ENCODE measurements at regions not wholly inside any gene's neighbourhood (a gene's known extent, or its start where the extent isn't known, plus 50 kb on each side); places are given as distances from the start of the nearest gene placed in this dataset.

DNA sequence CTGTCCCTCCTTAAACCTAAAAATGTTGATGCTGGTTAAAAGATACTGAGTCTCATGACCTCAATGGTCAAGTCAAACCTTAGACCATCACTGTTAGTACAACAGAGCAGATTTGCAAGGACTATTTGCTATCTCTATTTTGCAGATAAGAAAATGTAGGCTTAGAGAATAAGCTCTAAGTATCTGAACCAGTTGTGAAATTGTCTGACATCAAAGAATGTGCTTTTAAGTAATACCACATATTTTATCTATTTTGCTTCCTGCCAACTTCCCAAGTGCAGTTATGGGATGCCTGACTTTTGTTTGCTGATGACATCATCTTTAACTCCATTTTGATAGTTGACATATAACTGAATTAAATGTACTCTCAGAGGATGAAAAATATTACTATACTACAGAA lies 83.6 kb upstream of the TMEM106B start:
- H3K4me3 Mint-ChIP-seq: no peak overlapping the region
- Histone ChIP-seq H3K27ac (ENCODE audit: insufficient read length, low read depth, low read length) (no peak overlapping the region), H3K4ac (ENCODE audit: low read depth, low read length) (no peak overlapping the region), H3K4me2 (ENCODE audit: insufficient read depth, insufficient read length, low read length) (no peak overlapping the region), H3K18ac (ENCODE audit: insufficient read length, low read depth, low read length) (no peak overlapping the region), H3K23me2 (ENCODE audit: insufficient read length, low read depth, low read length, poor library complexity, severe bottlenecking) (no peaks in the 10 kb centered on the region), H3T11ph (ENCODE audit: low read length) (no peak overlapping the region), H2AFZ (ENCODE audit: low read length) (no peak overlapping the region), H3K79me2 (ENCODE audit: insufficient read depth, low read length) (no peaks in the 10 kb centered on the region), H3K9ac (ENCODE audit: extremely low read depth, insufficient read length, low read length) (no peak overlapping the region), H2AK5ac (ENCODE audit: insufficient read length, low read length) (no peak overlapping the region), H4K20me1 (ENCODE audit: control insufficient read depth, insufficient read depth, insufficient read length) (no peaks in the 10 kb centered on the region), H3K4me1 (ENCODE audit: insufficient read depth, low read length) (no peaks in the 10 kb centered on the region), H3K23ac (ENCODE audit: insufficient read length, low read depth, low read length) (no peak overlapping the region), H2BK5ac (ENCODE audit: insufficient read length, low read length) (no peak overlapping the region), H2BK15ac (ENCODE audit: low read depth, low read length) (no peak overlapping the region), H2BK120ac (ENCODE audit: low read depth, low read length, poor library complexity, severe bottlenecking) (no peak overlapping the region), H3K79me1 (ENCODE audit: insufficient read depth, low read depth, low read length, poor library complexity, severe bottlenecking) (no peaks in the 10 kb centered on the region), H4K91ac (ENCODE audit: insufficient read length, low read depth, low read length) (no peak overlapping the region), H2BK12ac (ENCODE audit: insufficient read length, low read depth, low read length) (no peak overlapping the region), H3K14ac (ENCODE audit: insufficient read depth, low read length) (no peak overlapping the region), H4K8ac (replicated peaks; ENCODE audit: insufficient read length, low read depth, low read length) (no peak overlapping the region), H4K5ac (ENCODE audit: insufficient read length, low read depth, low read length) (no peak overlapping the region), H3K27me3 (ENCODE audit: insufficient read depth, low read length) (no peaks in the 10 kb centered on the region), H2BK20ac (ENCODE audit: low read depth, low read length, poor library complexity, severe bottlenecking) (no peak overlapping the region), H3K9me3 (ENCODE audit: control insufficient read depth, low read depth, low read length) (no peaks in the 10 kb centered on the region), H3K56ac (ENCODE audit: insufficient read length, low read depth, low read length) (no peak overlapping the region)
- DNase-seq: no peak
- no peak overlapping the region for H3K27ac Mint-ChIP-seq
- no peak for TF ChIP-seq CTCF (conservative IDR thresholded peaks at IDR 0.05)
- peaks cover 7 to 11% of the 10 kb centered on the region in 2 experiments for H3K4me1 Mint-ChIP-seq
- no peaks in the 10 kb centered on the region for H3K9me3 Mint-ChIP-seq
- no peaks in the 10 kb centered on the region for H3K27me3 Mint-ChIP-seq (ENCODE audit: low read depth)
- H3K36me3 Mint-ChIP-seq (ENCODE audit: insufficient read depth in 1 of 3, low read depth in 3 of 3): peaks cover 0 to 2% (median 0%) of the 10 kb centered on the region in 3 experiments; a peak in 2 of 7 replicates

Measured in H9 (cell line).